PC-9 (cell line): ENCODE measurements at regions not wholly inside any gene's neighbourhood (a gene's known extent, or its start where the extent isn't known, plus 50 kb on each side); places are given as distances from the start of the nearest gene placed in this dataset.
"Not testable (repeated sequence)": the region's sequence is repeated elsewhere in the genome, so short reads cannot be mapped to it uniquely, and the experiment has no call there.

ENCODE experiments used
- BruUV-seq: library from RNA; stranded (reverse); fragments of 400-500 nt; replicated peaks from 2 replicates; lab custom pipeline; 2021; lab: Mats Ljungman, UMichigan
- CTCF ChIA-PET: fragments of 300-600 bp; sonication (Branson Sonifier 250); formaldehyde crosslinking; loops from one replicate; lab custom pipeline; 2022; ENCODE audit warnings: antibody characterized with exemption; lab: Charles Lee
- POLR2A ChIA-PET: fragments of 300-600 bp; sonication (Branson Sonifier 250); formaldehyde crosslinking; loops from one replicate; lab custom pipeline; 2022; ENCODE audit warnings: antibody characterized with exemption; ENCODE audit not compliant: unreplicated experiment; lab: Charles Lee
- DNase-seq, 2 experiments: peaks; one replicate each; pipeline versions ENCODE4 v3.0.0 to v3.0.0-alpha.2; 2015 to 2022; ENCODE audit warnings: mixed read lengths in 1 of 2
- H2AFZ ChIP-seq: fragments of 200-600 bp; sonication (generic); 2 replicates; pipeline ENCODE4 v1.8.1; 2017; ENCODE audit warnings: antibody characterized with exemption
- H3F3A ChIP-seq: fragments of 200-600 bp; sonication (generic); 2 replicates; pipeline ENCODE4 v1.8.1; 2017; ENCODE audit warnings: antibody characterized with exemption, mild to moderate bottlenecking, low read depth; ENCODE audit not compliant: insufficient read depth
- H3K27ac ChIP-seq: fragments of 200-600 bp; sonication (generic); 2 replicates; pipeline ENCODE4 v1.6.1; 2016; ENCODE audit warnings: mixed run types
- H3K27me3 ChIP-seq: fragments of 200-600 bp; sonication (generic); 2 replicates; pipeline ENCODE4 v1.6.1; 2016; ENCODE audit warnings: low read depth, mixed run types; ENCODE audit not compliant: insufficient read depth
- H3K36me3 ChIP-seq: fragments of 200-600 bp; sonication (generic); 2 replicates; pipeline ENCODE4 v1.6.1; 2016; ENCODE audit warnings: low read depth, mixed run types
- H3K4me1 ChIP-seq: fragments of 200-600 bp; sonication (generic); replicated peaks from 2 replicates; pipeline ENCODE4 v1.6.1; 2016; ENCODE audit warnings: mixed run types; ENCODE audit not compliant: insufficient read depth
- H3K4me2 ChIP-seq: fragments of 200-600 bp; sonication (generic); 2 replicates; pipeline ENCODE4 v1.6.1; 2017; ENCODE audit warnings: mixed run types
- H3K4me3 ChIP-seq: fragments of 200-600 bp; sonication (generic); 2 replicates; pipeline ENCODE4 v1.6.1; 2016; ENCODE audit warnings: mixed run types
- H3K79me2 ChIP-seq: fragments of 200-600 bp; sonication (generic); 2 replicates; pipeline ENCODE4 v1.6.1; 2017; ENCODE audit warnings: low read depth, mixed run types
- H3K9me2 ChIP-seq: fragments of 200-600 bp; sonication (generic); 2 replicates; pipeline ENCODE4 v1.8.1; 2017; ENCODE audit warnings: mild to moderate bottlenecking; ENCODE audit not compliant: insufficient read depth
- H3K9me3 ChIP-seq: fragments of 200-600 bp; sonication (generic); 2 replicates; pipeline ENCODE4 v1.8.1; 2016; ENCODE audit warnings: low read depth; ENCODE audit not compliant: insufficient read depth
- H4K20me1 ChIP-seq: fragments of 200-600 bp; sonication (generic); 2 replicates; pipeline ENCODE4 v1.8.1; 2017; ENCODE audit not compliant: insufficient read depth
- EZH2 ChIP-seq: fragments of 200-600 bp; sonication (generic); IDR thresholded peaks from 2 replicates; pipeline ENCODE4 v1.8.0; 2017; ENCODE audit warnings: antibody characterized with exemption, low read depth
- intact Hi-C: fragments of 100-400 bp; cut with micrococcal nuclease; formaldehyde crosslinking; loops from one replicate; pipeline ENCODE4 v1.10.0; 2022; ENCODE audit not compliant: unreplicated experiment
- TF ChIP-seq, protein P1 (sequence below): fragments of 200-600 bp; sonication (generic); conservative IDR thresholded peaks from 2 replicates; pipeline ENCODE4 v1.6.1; 2017; ENCODE audit warnings: mixed run types, antibody characterized with exemption, mild to moderate bottlenecking, moderate library complexity

DNA sequence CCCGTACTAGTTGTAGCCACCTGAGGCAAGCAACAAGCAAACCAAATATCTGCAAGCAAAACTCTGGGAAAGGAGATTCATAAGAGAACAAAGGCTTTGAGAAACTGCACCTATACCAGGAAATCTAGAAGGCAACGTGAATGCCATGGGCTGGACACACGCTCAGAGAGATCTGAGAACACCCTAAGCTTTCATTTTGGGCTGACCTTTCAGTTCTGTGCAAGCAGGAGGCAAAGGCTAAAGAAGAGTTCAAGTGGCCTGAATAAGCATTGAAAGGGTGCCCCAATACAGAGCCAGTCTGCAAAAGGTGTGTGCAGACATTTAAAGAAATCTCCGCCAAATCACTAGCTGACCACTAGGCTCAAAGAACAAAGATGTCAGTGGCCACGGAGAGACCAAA is 461.6 kb downstream of the PYDC2 start:
- Histone ChIP-seq H3K4me1 (no peaks in the 10 kb centered on the region), H3K79me2 (no peaks in the 10 kb centered on the region), H3K4me3 (no peak overlapping the region), H3F3A (no peaks in the 10 kb centered on the region), H3K9me3 (no peaks in the 10 kb centered on the region), H3K9me2 (no peaks in the 10 kb centered on the region), H3K27ac (no peak overlapping the region), H3K36me3 (no peaks in the 10 kb centered on the region), H2AFZ (peak overlapping the region; percentile 17; the same call in 1 of the 2 replicates), H3K4me2 (no peak overlapping the region), H4K20me1 (no peaks in the 10 kb centered on the region), H3K27me3 (no peaks in the 10 kb centered on the region)
- BruUV-seq, result no TSS peak
- no peak for TF ChIP-seq EZH2
- ChIA-PET POLR2A (no interaction called here), CTCF (no interaction called here)
- DNase-seq, result no peak
- intact Hi-C loops, result no loop called here

DNA sequence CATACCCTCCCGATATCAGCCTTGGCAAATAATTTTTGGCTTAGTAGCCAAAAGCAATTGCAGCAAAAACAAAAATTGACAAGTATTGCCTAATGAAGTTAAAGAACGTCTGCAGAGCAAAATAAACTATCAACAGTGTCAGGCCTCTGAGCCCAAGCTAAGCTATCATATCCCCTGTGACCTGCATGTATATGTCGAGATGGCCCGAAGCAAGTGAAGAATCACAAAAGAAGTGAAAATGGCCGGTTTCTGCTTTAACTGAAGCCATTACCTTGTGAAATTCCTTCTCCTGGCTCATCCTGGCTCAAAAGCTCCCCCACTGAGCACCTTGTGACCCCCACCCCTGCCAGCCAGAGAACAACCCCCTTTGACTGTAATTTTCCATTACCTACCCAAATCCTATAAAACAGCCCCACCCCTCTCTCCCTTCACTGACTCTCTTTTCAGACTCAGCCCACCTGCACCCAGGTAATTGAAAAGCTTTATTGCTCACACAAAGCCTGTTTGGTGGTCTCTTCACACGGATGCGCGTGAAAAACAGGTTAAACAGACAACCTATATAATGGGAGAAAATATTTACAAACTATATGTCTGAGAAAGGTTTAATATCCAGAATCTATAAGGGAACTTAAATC is 466.3 kb downstream of the PYDC2 start:
- POLR2A ChIA-PET, H3K4me3 ChIP-seq, H3K9me2 ChIP-seq, intact Hi-C loops, H2AFZ ChIP-seq, H3K4me2 ChIP-seq, CTCF ChIA-PET, H3K36me3 ChIP-seq, BruUV-seq, H3K27ac ChIP-seq, H4K20me1 ChIP-seq, H3F3A ChIP-seq, DNase-seq, H3K4me1 ChIP-seq, H3K79me2 ChIP-seq, H3K27me3 ChIP-seq, H3K9me3 ChIP-seq: not testable (repeated sequence)

DNA sequence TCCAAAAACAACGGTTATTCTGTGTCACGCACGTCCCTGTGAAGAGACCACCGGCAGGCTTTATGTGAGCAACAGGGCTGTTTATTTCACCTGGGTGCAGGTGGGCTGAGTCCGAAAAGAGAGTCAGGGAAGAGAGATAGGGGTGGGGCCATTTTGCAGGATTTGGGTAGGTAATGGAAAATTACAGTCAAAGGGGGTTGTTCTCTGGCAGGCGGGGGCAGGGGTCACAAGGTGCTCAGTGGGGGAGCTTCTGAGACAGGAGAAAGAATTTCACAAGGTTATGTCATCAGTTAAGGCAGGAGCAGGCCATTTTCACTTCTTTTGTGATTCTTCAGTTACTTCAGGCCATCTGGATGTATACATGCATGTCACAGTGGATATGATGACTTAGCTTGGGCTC is 467.0 kb downstream of the PYDC2 start:
- H3K27me3 ChIP-seq, H2AFZ ChIP-seq, POLR2A ChIA-PET, H3F3A ChIP-seq, H3K27ac ChIP-seq, H3K9me2 ChIP-seq, H3K4me1 ChIP-seq, H3K4me3 ChIP-seq, H3K4me2 ChIP-seq, H3K9me3 ChIP-seq, DNase-seq, CTCF ChIA-PET, H4K20me1 ChIP-seq, H3K79me2 ChIP-seq, intact Hi-C loops, H3K36me3 ChIP-seq, BruUV-seq: not testable (repeated sequence)

- CTCF ChIA-PET, result no interaction called here
Observed at GRCh38 chr3:191944835-191945234, 483.9 kb downstream of the PYDC2 start.

More at GRCh38 chr3:191944835-191945234, 483.9 kb downstream of the PYDC2 start:
- H3K9me3 ChIP-seq, result no peaks in the 10 kb centered on the region
- no peaks in the 10 kb centered on the region for H3K4me1 ChIP-seq
- POLR2A ChIA-PET, result interaction anchor here (0.6 kb wide), 1 partner anchor 73 kb away, joined by 5 read pairs; no protein-coding TSS in a partner anchor
- no peak overlapping the region for H3K4me3 ChIP-seq
- no peak overlapping the region for H2AFZ ChIP-seq
- no peak overlapping the region for H3K27ac ChIP-seq
- H4K20me1 ChIP-seq, result no peaks in the 10 kb centered on the region
- intact Hi-C loops, result no loop called here
- no peak for DNase-seq
- H3F3A ChIP-seq, result no peaks in the 10 kb centered on the region
- no peaks in the 10 kb centered on the region for H3K36me3 ChIP-seq
- H3K27me3 ChIP-seq, result no peaks in the 10 kb centered on the region
- no peaks in the 10 kb centered on the region for H3K79me2 ChIP-seq
- no peak for TF ChIP-seq EZH2
- TF ChIP-seq, protein P1, sequence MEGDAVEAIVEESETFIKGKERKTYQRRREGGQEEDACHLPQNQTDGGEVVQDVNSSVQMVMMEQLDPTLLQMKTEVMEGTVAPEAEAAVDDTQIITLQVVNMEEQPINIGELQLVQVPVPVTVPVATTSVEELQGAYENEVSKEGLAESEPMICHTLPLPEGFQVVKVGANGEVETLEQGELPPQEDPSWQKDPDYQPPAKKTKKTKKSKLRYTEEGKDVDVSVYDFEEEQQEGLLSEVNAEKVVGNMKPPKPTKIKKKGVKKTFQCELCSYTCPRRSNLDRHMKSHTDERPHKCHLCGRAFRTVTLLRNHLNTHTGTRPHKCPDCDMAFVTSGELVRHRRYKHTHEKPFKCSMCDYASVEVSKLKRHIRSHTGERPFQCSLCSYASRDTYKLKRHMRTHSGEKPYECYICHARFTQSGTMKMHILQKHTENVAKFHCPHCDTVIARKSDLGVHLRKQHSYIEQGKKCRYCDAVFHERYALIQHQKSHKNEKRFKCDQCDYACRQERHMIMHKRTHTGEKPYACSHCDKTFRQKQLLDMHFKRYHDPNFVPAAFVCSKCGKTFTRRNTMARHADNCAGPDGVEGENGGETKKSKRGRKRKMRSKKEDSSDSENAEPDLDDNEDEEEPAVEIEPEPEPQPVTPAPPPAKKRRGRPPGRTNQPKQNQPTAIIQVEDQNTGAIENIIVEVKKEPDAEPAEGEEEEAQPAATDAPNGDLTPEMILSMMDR, result no peak
- no TSS peak for BruUV-seq
- H3K9me2 ChIP-seq, result no peaks in the 10 kb centered on the region
- H3K4me2 ChIP-seq, result no peak overlapping the region
